ENCODE measurements at regions not wholly inside any gene's neighbourhood (a gene's known extent, or its start where the extent isn't known, plus 50 kb on each side); places are given as distances from the start of the nearest gene placed in this dataset.

- DNase-seq, result peak; percentile 39
- Mint-ChIP-seq H3K4me1 (ENCODE audit: low read depth) (peaks cover 71% of the 10 kb centered on the region), H3K9me3 (peaks cover 15% of the 10 kb centered on the region), H3K27ac (no peak overlapping the region), H3K27me3 (ENCODE audit: low read depth) (no peaks in the 10 kb centered on the region), H3K4me3 (no peak overlapping the region), H3K36me3 (ENCODE audit: low read depth) (peaks cover 6% of the 10 kb centered on the region)
- CTCF ChIA-PET, result interaction anchor here (0.7 to 1.6 kb wide), 3 partner anchors 16 to 80 kb away, joined by 3 to 5 read pairs (median 3); no protein-coding TSS in a partner anchor
- intact Hi-C loops (cut with micrococcal nuclease), result no loop called here
Measured at GRCh38 chr1:235006132-235006721, 122.4 kb downstream of the TOMM20 start.

GRCh38 chr1:235004840-235005391 lies 123.7 kb downstream of the TOMM20 start:
- no peaks in the 10 kb centered on the region for H3K27me3 Mint-ChIP-seq (ENCODE audit: low read depth)
- DNase-seq, result no peak
- H3K4me3 Mint-ChIP-seq, result no peak overlapping the region
- peaks cover 15% of the 10 kb centered on the region for H3K9me3 Mint-ChIP-seq
- peak overlapping the region; percentile 7 for H3K27ac Mint-ChIP-seq
- H3K4me1 Mint-ChIP-seq (ENCODE audit: low read depth), result peaks cover 58% of the 10 kb centered on the region
- CTCF ChIA-PET, result no interaction called here
- H3K36me3 Mint-ChIP-seq (ENCODE audit: low read depth), result peaks cover 6% of the 10 kb centered on the region
- intact Hi-C loops (cut with micrococcal nuclease), result no loop called here

- peaks cover 53% of the 10 kb centered on the region for H3K4me1 Mint-ChIP-seq (ENCODE audit: low read depth)
Measured at GRCh38 chr1:235004276-235004675, 124.4 kb downstream of the TOMM20 start.

GRCh38 chr1:235002706-235003300 lies 125.8 kb downstream of the TOMM20 start:
- H3K36me3 Mint-ChIP-seq (ENCODE audit: low read depth), result peaks cover 3% of the 10 kb centered on the region
- peaks cover 7% of the 10 kb centered on the region for H3K9me3 Mint-ChIP-seq
- CTCF ChIA-PET, result interaction anchor here (1.3 kb wide), 1 partner anchor 37 kb away, joined by 3 read pairs; no protein-coding TSS in a partner anchor
- no peak overlapping the region for H3K4me3 Mint-ChIP-seq
- DNase-seq, result no peak
- H3K27ac Mint-ChIP-seq, result no peak overlapping the region
- peaks cover 44% of the 10 kb centered on the region for H3K4me1 Mint-ChIP-seq (ENCODE audit: low read depth)
- no peaks in the 10 kb centered on the region for H3K27me3 Mint-ChIP-seq (ENCODE audit: low read depth)
- intact Hi-C loops (cut with micrococcal nuclease), result no loop called here

More at GRCh38 chr1:235004276-235004675, 124.4 kb downstream of the TOMM20 start:
- intact Hi-C loops (cut with micrococcal nuclease), result no loop called here
- Mint-ChIP-seq H3K9me3 (peaks cover 15% of the 10 kb centered on the region), H3K36me3 (ENCODE audit: low read depth) (peaks cover 6% of the 10 kb centered on the region), H3K4me3 (no peak overlapping the region), H3K27me3 (ENCODE audit: low read depth) (no peaks in the 10 kb centered on the region), H3K27ac (no peak overlapping the region)
- no peak for DNase-seq
- CTCF ChIA-PET, result no interaction called here

GRCh38 chr1:234999513-234999940 lies 129.1 kb downstream of the TOMM20 start:
- Mint-ChIP-seq H3K27me3 (ENCODE audit: low read depth) (no peaks in the 10 kb centered on the region), H3K4me3 (no peak overlapping the region), H3K36me3 (ENCODE audit: low read depth) (no peaks in the 10 kb centered on the region), H3K9me3 (no peaks in the 10 kb centered on the region), H3K4me1 (ENCODE audit: low read depth) (peaks cover 19% of the 10 kb centered on the region), H3K27ac (no peak overlapping the region)
- CTCF ChIA-PET, result no interaction called here
- DNase-seq, result no peak
- intact Hi-C loops (cut with micrococcal nuclease), result no loop called here

- no peaks in the 10 kb centered on the region for H3K27me3 Mint-ChIP-seq (ENCODE audit: low read depth)
- H3K27ac Mint-ChIP-seq, result no peak overlapping the region
- DNase-seq, result no peak
- H3K4me1 Mint-ChIP-seq (ENCODE audit: low read depth), result peaks cover 15% of the 10 kb centered on the region
- no peaks in the 10 kb centered on the region for H3K36me3 Mint-ChIP-seq (ENCODE audit: low read depth)
- no peaks in the 10 kb centered on the region for H3K9me3 Mint-ChIP-seq
- intact Hi-C loops (cut with micrococcal nuclease), result no loop called here
- no peak overlapping the region for H3K4me3 Mint-ChIP-seq
- CTCF ChIA-PET, result no interaction called here
Measured at GRCh38 chr1:234997896-234998741, 130.5 kb downstream of the TOMM20 start.

GRCh38 chr1:234997201-234997895 lies 131.3 kb downstream of the TOMM20 start:
- Mint-ChIP-seq H3K36me3 (ENCODE audit: low read depth) (no peaks in the 10 kb centered on the region), H3K9me3 (no peaks in the 10 kb centered on the region), H3K27me3 (ENCODE audit: low read depth) (no peaks in the 10 kb centered on the region), H3K27ac (no peak overlapping the region), H3K4me3 (no peak overlapping the region), H3K4me1 (ENCODE audit: low read depth) (peaks cover 8% of the 10 kb centered on the region)
- no peak for DNase-seq
- CTCF ChIA-PET, result no interaction called here
- intact Hi-C loops (cut with micrococcal nuclease), result no loop called here

- no peak for DNase-seq
- H3K36me3 Mint-ChIP-seq (ENCODE audit: low read depth), result no peaks in the 10 kb centered on the region
- H3K9me3 Mint-ChIP-seq, result peaks cover under 1% of the 10 kb centered on the region
- intact Hi-C loops (cut with micrococcal nuclease), result no loop called here
- H3K27ac Mint-ChIP-seq, result no peak overlapping the region
- peaks cover 15% of the 10 kb centered on the region for H3K4me1 Mint-ChIP-seq (ENCODE audit: low read depth)
- no peak overlapping the region for H3K4me3 Mint-ChIP-seq
- CTCF ChIA-PET, result no interaction called here
- no peaks in the 10 kb centered on the region for H3K27me3 Mint-ChIP-seq (ENCODE audit: low read depth)
Measured at GRCh38 chr1:234996245-234996757, 132.3 kb downstream of the TOMM20 start.

- peaks cover 29% of the 10 kb centered on the region for H3K4me1 Mint-ChIP-seq (ENCODE audit: low read depth)
- no peak overlapping the region for H3K27ac Mint-ChIP-seq
- no peaks in the 10 kb centered on the region for H3K27me3 Mint-ChIP-seq (ENCODE audit: low read depth)
- no peaks in the 10 kb centered on the region for H3K36me3 Mint-ChIP-seq (ENCODE audit: low read depth)
- CTCF ChIA-PET, result interaction anchor here (1.0 to 1.1 kb wide), 2 partner anchors 90 to 824 kb away, joined by 3 to 4 read pairs; no protein-coding TSS in a partner anchor
- peaks cover 5% of the 10 kb centered on the region for H3K9me3 Mint-ChIP-seq
- H3K4me3 Mint-ChIP-seq, result no peak overlapping the region
- intact Hi-C loops (cut with micrococcal nuclease), result no loop called here
- no peak for DNase-seq
Measured at GRCh38 chr1:234994436-234995295, 134.0 kb downstream of the TOMM20 start.

- intact Hi-C loops (cut with micrococcal nuclease), result no loop called here
- Mint-ChIP-seq H3K4me3 (no peak overlapping the region), H3K36me3 (ENCODE audit: low read depth) (no peaks in the 10 kb centered on the region), H3K4me1 (ENCODE audit: low read depth) (peaks cover 47% of the 10 kb centered on the region), H3K9me3 (peaks cover 5% of the 10 kb centered on the region), H3K27ac (peak overlapping the region; percentile 16), H3K27me3 (ENCODE audit: low read depth) (no peaks in the 10 kb centered on the region)
- DNase-seq, result no peak
- CTCF ChIA-PET, result interaction anchor here (1.2 kb wide), 1 partner anchor 20 kb away, joined by 4 read pairs; no protein-coding TSS in a partner anchor
Measured at GRCh38 chr1:234992065-234992464, 136.6 kb downstream of the TOMM20 start.

Data from activated naive CD4-positive, alpha-beta T cell treated with anti-CD3 and anti-CD28 coated beads for 36 hours (primary cell).